ENCODE measurements at regions not wholly inside any gene's neighbourhood (a gene's known extent, or its start where the extent isn't known, plus 50 kb on each side); places are given as distances from the start of the nearest gene placed in this dataset.

- H3K27ac ChIP-seq (ENCODE audit: low read length) = no peak overlapping the region
- H3K27me3 ChIP-seq (ENCODE audit: control insufficient read depth, insufficient read depth, low read length) = peaks cover 54% of the 10 kb centered on the region
- H3K9me3 ChIP-seq (ENCODE audit: control insufficient read depth, low read depth, low read length) = no peaks in the 10 kb centered on the region
- H3K4me3 ChIP-seq (ENCODE audit: low read length) = no peak overlapping the region
- no peaks in the 10 kb centered on the region for H3K36me3 ChIP-seq (ENCODE audit: control insufficient read depth, low read depth, low read length)
- no peak overlapping the region for H3K9ac ChIP-seq (ENCODE audit: low read length)
- peaks cover 24% of the 10 kb centered on the region for H3K4me1 ChIP-seq (ENCODE audit: control insufficient read depth, low read depth, low read length)
These were observed 1061.1 kb downstream of the SORCS3 start for GRCh38 chr10:105702211-105702610.

- Histone ChIP-seq H3K27ac (ENCODE audit: low read length) (no peak overlapping the region), H3K9me3 (ENCODE audit: control insufficient read depth, low read depth, low read length) (no peaks in the 10 kb centered on the region), H3K4me1 (ENCODE audit: control insufficient read depth, low read depth, low read length) (peaks cover 20% of the 10 kb centered on the region), H3K9ac (ENCODE audit: low read length) (no peak overlapping the region), H3K27me3 (ENCODE audit: control insufficient read depth, insufficient read depth, low read length) (peaks cover 56% of the 10 kb centered on the region), H3K36me3 (ENCODE audit: control insufficient read depth, low read depth, low read length) (no peaks in the 10 kb centered on the region), H3K4me3 (ENCODE audit: low read length) (no peak overlapping the region)
These were observed 1059.1 kb downstream of the SORCS3 start for GRCh38 chr10:105700218-105700617.

GRCh38 chr10:105699504-105699903, 1058.4 kb downstream of the SORCS3 start:
- Histone ChIP-seq H3K9ac (ENCODE audit: low read length) (no peak overlapping the region), H3K4me3 (ENCODE audit: low read length) (no peak overlapping the region), H3K36me3 (ENCODE audit: control insufficient read depth, low read depth, low read length) (no peaks in the 10 kb centered on the region), H3K27ac (ENCODE audit: low read length) (no peak overlapping the region), H3K4me1 (ENCODE audit: control insufficient read depth, low read depth, low read length) (peaks cover 18% of the 10 kb centered on the region), H3K9me3 (ENCODE audit: control insufficient read depth, low read depth, low read length) (no peaks in the 10 kb centered on the region), H3K27me3 (ENCODE audit: control insufficient read depth, insufficient read depth, low read length) (peaks cover 56% of the 10 kb centered on the region)

GRCh38 chr10:105698592-105698991, 1057.5 kb downstream of the SORCS3 start:
- H3K9me3 ChIP-seq (ENCODE audit: control insufficient read depth, low read depth, low read length) = no peaks in the 10 kb centered on the region
- peaks cover 56% of the 10 kb centered on the region for H3K27me3 ChIP-seq (ENCODE audit: control insufficient read depth, insufficient read depth, low read length)
- no peak overlapping the region for H3K9ac ChIP-seq (ENCODE audit: low read length)
- H3K4me1 ChIP-seq (ENCODE audit: control insufficient read depth, low read depth, low read length) = peaks cover 18% of the 10 kb centered on the region
- no peak overlapping the region for H3K4me3 ChIP-seq (ENCODE audit: low read length)
- no peaks in the 10 kb centered on the region for H3K36me3 ChIP-seq (ENCODE audit: control insufficient read depth, low read depth, low read length)
- H3K27ac ChIP-seq (ENCODE audit: low read length) = no peak overlapping the region

GRCh38 chr10:105697290-105697780, 1056.2 kb downstream of the SORCS3 start:
- no peak overlapping the region for H3K4me3 ChIP-seq (ENCODE audit: low read length)
- H3K27me3 ChIP-seq (ENCODE audit: control insufficient read depth, insufficient read depth, low read length) = peaks cover 50% of the 10 kb centered on the region
- H3K27ac ChIP-seq (ENCODE audit: low read length) = no peak overlapping the region
- peaks cover 18% of the 10 kb centered on the region for H3K4me1 ChIP-seq (ENCODE audit: control insufficient read depth, low read depth, low read length)
- no peaks in the 10 kb centered on the region for H3K36me3 ChIP-seq (ENCODE audit: control insufficient read depth, low read depth, low read length)
- no peaks in the 10 kb centered on the region for H3K9me3 ChIP-seq (ENCODE audit: control insufficient read depth, low read depth, low read length)
- H3K9ac ChIP-seq (ENCODE audit: low read length) = no peak overlapping the region

GRCh38 chr10:105691811-105692210, 1050.7 kb downstream of the SORCS3 start:
- no peaks in the 10 kb centered on the region for H3K9me3 ChIP-seq (ENCODE audit: control insufficient read depth, low read depth, low read length)
- H3K4me1 ChIP-seq (ENCODE audit: control insufficient read depth, low read depth, low read length) = peaks cover 3% of the 10 kb centered on the region
- H3K27me3 ChIP-seq (ENCODE audit: control insufficient read depth, insufficient read depth, low read length) = no peaks in the 10 kb centered on the region
- no peak overlapping the region for H3K4me3 ChIP-seq (ENCODE audit: low read length)
- H3K27ac ChIP-seq (ENCODE audit: low read length) = no peak overlapping the region
- H3K36me3 ChIP-seq (ENCODE audit: control insufficient read depth, low read depth, low read length) = no peaks in the 10 kb centered on the region
- H3K9ac ChIP-seq (ENCODE audit: low read length) = no peak overlapping the region

GRCh38 chr10:105682911-105683310, 1041.8 kb downstream of the SORCS3 start:
- Histone ChIP-seq H3K9me3 (ENCODE audit: control insufficient read depth, low read depth, low read length) (no peaks in the 10 kb centered on the region), H3K36me3 (ENCODE audit: control insufficient read depth, low read depth, low read length) (no peaks in the 10 kb centered on the region), H3K9ac (ENCODE audit: low read length) (no peak overlapping the region), H3K27me3 (ENCODE audit: control insufficient read depth, insufficient read depth, low read length) (no peaks in the 10 kb centered on the region), H3K27ac (ENCODE audit: low read length) (no peak overlapping the region), H3K4me3 (ENCODE audit: low read length) (no peak overlapping the region), H3K4me1 (ENCODE audit: control insufficient read depth, low read depth, low read length) (peaks cover 11% of the 10 kb centered on the region)

- Histone ChIP-seq H3K9ac (ENCODE audit: low read length) (no peak overlapping the region), H3K4me1 (ENCODE audit: control insufficient read depth, low read depth, low read length) (peaks cover 12% of the 10 kb centered on the region), H3K4me3 (ENCODE audit: low read length) (no peak overlapping the region), H3K27me3 (ENCODE audit: control insufficient read depth, insufficient read depth, low read length) (no peaks in the 10 kb centered on the region), H3K9me3 (ENCODE audit: control insufficient read depth, low read depth, low read length) (peaks cover 3% of the 10 kb centered on the region), H3K27ac (ENCODE audit: low read length) (no peak overlapping the region), H3K36me3 (ENCODE audit: control insufficient read depth, low read depth, low read length) (no peaks in the 10 kb centered on the region)
These were observed 1040.0 kb downstream of the SORCS3 start for GRCh38 chr10:105681051-105681450.

- Histone ChIP-seq H3K4me3 (ENCODE audit: low read length) (no peak overlapping the region), H3K36me3 (ENCODE audit: control insufficient read depth, low read depth, low read length) (no peaks in the 10 kb centered on the region), H3K9me3 (ENCODE audit: control insufficient read depth, low read depth, low read length) (peaks cover 3% of the 10 kb centered on the region), H3K4me1 (ENCODE audit: control insufficient read depth, low read depth, low read length) (peaks cover 22% of the 10 kb centered on the region), H3K9ac (ENCODE audit: low read length) (no peak overlapping the region), H3K27ac (ENCODE audit: low read length) (no peak overlapping the region), H3K27me3 (ENCODE audit: control insufficient read depth, insufficient read depth, low read length) (no peaks in the 10 kb centered on the region)
These were observed 1038.7 kb downstream of the SORCS3 start for GRCh38 chr10:105679781-105680180.

- peaks cover 21% of the 10 kb centered on the region for H3K4me1 ChIP-seq (ENCODE audit: control insufficient read depth, low read depth, low read length)
- H3K9ac ChIP-seq (ENCODE audit: low read length) = no peak overlapping the region
- no peaks in the 10 kb centered on the region for H3K27me3 ChIP-seq (ENCODE audit: control insufficient read depth, insufficient read depth, low read length)
- H3K4me3 ChIP-seq (ENCODE audit: low read length) = peak overlapping the region; percentile 22
- H3K27ac ChIP-seq (ENCODE audit: low read length) = peak overlapping the region; percentile 54
- no peaks in the 10 kb centered on the region for H3K36me3 ChIP-seq (ENCODE audit: control insufficient read depth, low read depth, low read length)
- peaks cover 3% of the 10 kb centered on the region for H3K9me3 ChIP-seq (ENCODE audit: control insufficient read depth, low read depth, low read length)
These were observed 1034.2 kb downstream of the SORCS3 start for GRCh38 chr10:105675333-105675732.

GRCh38 chr10:105674448-105674847, 1033.4 kb downstream of the SORCS3 start:
- H3K4me3 ChIP-seq (ENCODE audit: low read length) = no peak overlapping the region
- H3K27ac ChIP-seq (ENCODE audit: low read length) = no peak overlapping the region
- no peaks in the 10 kb centered on the region for H3K27me3 ChIP-seq (ENCODE audit: control insufficient read depth, insufficient read depth, low read length)
- peaks cover 3% of the 10 kb centered on the region for H3K9me3 ChIP-seq (ENCODE audit: control insufficient read depth, low read depth, low read length)
- no peak overlapping the region for H3K9ac ChIP-seq (ENCODE audit: low read length)
- peaks cover 21% of the 10 kb centered on the region for H3K4me1 ChIP-seq (ENCODE audit: control insufficient read depth, low read depth, low read length)
- H3K36me3 ChIP-seq (ENCODE audit: control insufficient read depth, low read depth, low read length) = no peaks in the 10 kb centered on the region

GRCh38 chr10:105658696-105659095, 1017.6 kb downstream of the SORCS3 start:
- Histone ChIP-seq H3K9me3 (ENCODE audit: control insufficient read depth, low read depth, low read length) (no peaks in the 10 kb centered on the region), H3K27me3 (ENCODE audit: control insufficient read depth, insufficient read depth, low read length) (no peaks in the 10 kb centered on the region)

More at GRCh38 chr10:105658696-105659095, 1017.6 kb downstream of the SORCS3 start:
- no peak overlapping the region for H3K4me3 ChIP-seq (ENCODE audit: low read length)
- peaks cover 19% of the 10 kb centered on the region for H3K4me1 ChIP-seq (ENCODE audit: control insufficient read depth, low read depth, low read length)
- no peak overlapping the region for H3K9ac ChIP-seq (ENCODE audit: low read length)
- no peak overlapping the region for H3K27ac ChIP-seq (ENCODE audit: low read length)
- no peaks in the 10 kb centered on the region for H3K36me3 ChIP-seq (ENCODE audit: control insufficient read depth, low read depth, low read length)

Measured in iPS-18a (cell line).